Tibial artery (tissue), 4 donors: ENCODE measurements at regions not wholly inside any gene's neighbourhood (a gene's known extent, or its start where the extent isn't known, plus 50 kb on each side); places are given as distances from the start of the nearest gene placed in this dataset.
A peak's percentile ranks its signal among the peaks of the same experiment; 100 is the strongest.
"Not testable (repeated sequence)": the region's sequence is repeated elsewhere in the genome, so short reads cannot be mapped to it uniquely, and the experiment has no call there.

Experiments used
- DNase-seq, 2 donors: peaks; one replicate each; pipeline ENCODE4 v3.0.0-alpha.2; 2019
- H3K27ac ChIP-seq, 2 donors: fragments of 200-600 bp; sonication (generic) in 1 of 2; 1 replicate in 1 of 2; 2 replicates in 1 of 2; pipeline ENCODE4 v1.5.1; 2018 to 2019; ENCODE audit warnings: mild to moderate bottlenecking in 1 of 2
- H3K27me3 ChIP-seq, 2 donors: fragments of 200-600 bp; sonication (generic) in 1 of 2; one replicate each; pipeline versions ENCODE4 v1.5.1 to v1.6.0; 2016 to 2019
- H3K36me3 ChIP-seq, 3 donors: fragments of 200-600 bp; sonication (generic) in 2 of 3; one replicate each; pipeline ENCODE4 v1.5.1; 2016 to 2019; ENCODE audit warnings: mild to moderate bottlenecking in 2 of 3
- H3K4me1 ChIP-seq, 4 donors: fragments of 200-600 bp; sonication (generic) in 2 of 4; 1 replicate in 3 of 4; 2 replicates in 1 of 4; pipeline ENCODE4 v1.5.1; 2016 to 2019
- H3K4me3 ChIP-seq, 2 donors: fragments of 200-600 bp; sonication (generic) in 1 of 2; 1 replicate in 1 of 2; 2 replicates in 1 of 2; pipeline ENCODE4 v1.5.1; 2018 to 2019; ENCODE audit warnings: mild to moderate bottlenecking in 2 of 2
- H3K9me3 ChIP-seq, 3 donors: fragments of 200-600 bp; sonication (generic) in 1 of 3; one replicate each; pipeline ENCODE4 v1.5.1; 2016 to 2019
- intact Hi-C: fragments of 100-400 bp; cut with DNase I; formaldehyde crosslinking; loops from one replicate; pipeline ENCODE4 v1.15.0; 2023; ENCODE audit warnings: low total_unique reads
- TF ChIP-seq, protein P1 (sequence below), 2 experiments: fragments of 200-600 bp in 1 of 2; fragments of 450-650 bp in 1 of 2; IDR thresholded peaks; one replicate each; pipeline ENCODE4 v1.5.1; 2017 to 2019; ENCODE audit warnings: antibody characterized with exemption in 2 of 2, mild to moderate bottlenecking in 1 of 2, moderate library complexity in 1 of 2

GRCh38 chr6:84601366-84601765, 163.0 kb downstream of the TBX18 start:
- intact Hi-C loops, result no loop called here
- Histone ChIP-seq H3K4me1 (no peaks in the 10 kb centered on the region), H3K27me3 (no peaks in the 10 kb centered on the region), H3K9me3 (no peaks in the 10 kb centered on the region), H3K4me3 (no peak overlapping the region), H3K27ac (no peak overlapping the region), H3K36me3 (no peaks in the 10 kb centered on the region)
- TF ChIP-seq, protein P1, sequence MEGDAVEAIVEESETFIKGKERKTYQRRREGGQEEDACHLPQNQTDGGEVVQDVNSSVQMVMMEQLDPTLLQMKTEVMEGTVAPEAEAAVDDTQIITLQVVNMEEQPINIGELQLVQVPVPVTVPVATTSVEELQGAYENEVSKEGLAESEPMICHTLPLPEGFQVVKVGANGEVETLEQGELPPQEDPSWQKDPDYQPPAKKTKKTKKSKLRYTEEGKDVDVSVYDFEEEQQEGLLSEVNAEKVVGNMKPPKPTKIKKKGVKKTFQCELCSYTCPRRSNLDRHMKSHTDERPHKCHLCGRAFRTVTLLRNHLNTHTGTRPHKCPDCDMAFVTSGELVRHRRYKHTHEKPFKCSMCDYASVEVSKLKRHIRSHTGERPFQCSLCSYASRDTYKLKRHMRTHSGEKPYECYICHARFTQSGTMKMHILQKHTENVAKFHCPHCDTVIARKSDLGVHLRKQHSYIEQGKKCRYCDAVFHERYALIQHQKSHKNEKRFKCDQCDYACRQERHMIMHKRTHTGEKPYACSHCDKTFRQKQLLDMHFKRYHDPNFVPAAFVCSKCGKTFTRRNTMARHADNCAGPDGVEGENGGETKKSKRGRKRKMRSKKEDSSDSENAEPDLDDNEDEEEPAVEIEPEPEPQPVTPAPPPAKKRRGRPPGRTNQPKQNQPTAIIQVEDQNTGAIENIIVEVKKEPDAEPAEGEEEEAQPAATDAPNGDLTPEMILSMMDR (IDR thresholded peaks at IDR 0.05), result no peak
- no peak for DNase-seq

DNA sequence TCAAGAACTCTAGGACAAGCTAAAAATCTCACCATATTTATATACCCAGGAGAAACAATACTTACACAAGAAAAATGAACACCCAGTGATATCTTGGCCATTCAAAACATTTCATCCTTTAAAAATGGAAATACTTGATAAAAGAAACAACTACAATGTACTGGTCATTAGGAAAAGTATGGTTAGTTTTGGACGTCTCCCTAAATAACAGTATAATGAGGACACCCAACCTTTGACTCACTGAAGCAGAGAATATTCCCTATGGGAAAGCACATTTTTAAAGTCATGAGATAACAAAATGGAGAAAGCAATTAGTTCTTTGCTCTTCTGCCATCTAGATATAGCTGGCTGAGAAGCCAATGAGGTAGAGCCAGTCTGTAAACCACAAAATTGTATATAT, 164.4 kb downstream of the TBX18 start:
- no peak for DNase-seq
- Histone ChIP-seq H3K4me1 (no peaks in the 10 kb centered on the region), H3K27ac (no peak overlapping the region), H3K9me3 (no peaks in the 10 kb centered on the region), H3K36me3 (no peaks in the 10 kb centered on the region), H3K4me3 (no peak overlapping the region), H3K27me3 (no peaks in the 10 kb centered on the region)
- TF ChIP-seq, protein P1 (IDR thresholded peaks at IDR 0.05), result no peak
- intact Hi-C loops, result no loop called here

GRCh38 chr6:84597238-84597875, 167.0 kb downstream of the TBX18 start:
- no peaks in the 10 kb centered on the region for H3K27me3 ChIP-seq
- intact Hi-C loops, result no loop called here
- no peaks in the 10 kb centered on the region for H3K9me3 ChIP-seq
- peak overlapping the region in 1 of 2 donors; percentile 12 for H3K4me3 ChIP-seq
- TF ChIP-seq, protein P1 (IDR thresholded peaks at IDR 0.05), result no peak
- no peaks in the 10 kb centered on the region for H3K36me3 ChIP-seq
- H3K4me1 ChIP-seq, result no peaks in the 10 kb centered on the region
- H3K27ac ChIP-seq, result peak overlapping the region in 1 of 2 donors; percentile 27
- DNase-seq, result no peak

GRCh38 chr6:84596488-84596887, 167.9 kb downstream of the TBX18 start:
- H3K9me3 ChIP-seq, result no peaks in the 10 kb centered on the region
- no peaks in the 10 kb centered on the region for H3K4me1 ChIP-seq
- no peaks in the 10 kb centered on the region for H3K36me3 ChIP-seq
- no peak for DNase-seq
- no peak overlapping the region for H3K4me3 ChIP-seq
- intact Hi-C loops, result no loop called here
- H3K27ac ChIP-seq, result no peak overlapping the region
- no peaks in the 10 kb centered on the region for H3K27me3 ChIP-seq
- TF ChIP-seq, protein P1 (IDR thresholded peaks at IDR 0.05), result no peak

DNA sequence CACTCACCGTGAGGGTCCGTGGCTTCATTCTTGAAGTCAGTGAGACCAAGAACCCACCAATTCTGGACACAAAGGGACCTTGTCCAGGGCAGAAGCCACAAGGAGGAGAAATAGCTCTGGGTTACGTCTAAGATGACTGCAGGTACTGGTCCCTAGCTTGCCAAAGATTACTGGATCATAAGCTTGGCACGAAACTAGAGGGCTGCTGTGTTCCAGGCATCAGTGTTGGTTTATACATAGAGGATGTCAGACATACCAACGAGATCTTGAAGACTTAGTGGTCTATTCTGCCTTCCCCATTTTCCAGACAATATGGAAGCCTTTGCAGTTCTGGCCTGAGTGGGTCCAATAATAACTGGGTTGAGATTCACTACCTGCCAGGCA, 175.7 kb downstream of the TBX18 start:
- no peak for DNase-seq
- intact Hi-C loops, result no loop called here
- Histone ChIP-seq H3K27me3 (no peaks in the 10 kb centered on the region), H3K4me3 (no peak overlapping the region), H3K36me3 (no peaks in the 10 kb centered on the region), H3K4me1 (peaks cover 0 to 3% (median 0%) of the 10 kb centered on the region in 4 donors), H3K27ac (no peak overlapping the region), H3K9me3 (no peaks in the 10 kb centered on the region)
- TF ChIP-seq, protein P1 (IDR thresholded peaks at IDR 0.05), result no peak

- intact Hi-C loops, DNase-seq, H3K27ac ChIP-seq, H3K9me3 ChIP-seq, H3K4me3 ChIP-seq, H3K36me3 ChIP-seq, H3K27me3 ChIP-seq, H3K4me1 ChIP-seq: not testable (repeated sequence)
Observed at GRCh38 chr6:84587994-84588696, 176.3 kb downstream of the TBX18 start.

GRCh38 chr6:84587202-84587940, 177.0 kb downstream of the TBX18 start:
- H3K27ac ChIP-seq, H3K27me3 ChIP-seq, H3K4me3 ChIP-seq, DNase-seq, H3K9me3 ChIP-seq, H3K36me3 ChIP-seq, intact Hi-C loops: not testable (repeated sequence)
- peaks cover 0 to 12% (median 0%) of the 10 kb centered on the region in 4 donors for H3K4me1 ChIP-seq
